ENCODE measurements at regions not wholly inside any gene's neighbourhood (a gene's known extent, or its start where the extent isn't known, plus 50 kb on each side); places are given as distances from the start of the nearest gene placed in this dataset.

- no peak for TF ChIP-seq CTCF (conservative IDR thresholded peaks at IDR 0.05)
- TF ChIP-seq EZH2 (IDR thresholded peaks at IDR 0.05; ENCODE audit: low read depth), result no peak
Observed at GRCh38 chr16:80441935-80442334, 98.9 kb upstream of the DYNLRB2 start.

Data from PC-9 (cell line).